GM23248 (cell line): ENCODE measurements at regions not wholly inside any gene's neighbourhood (a gene's known extent, or its start where the extent isn't known, plus 50 kb on each side); places are given as distances from the start of the nearest gene placed in this dataset.

Source experiments
- EZH2 ChIP-seq: fragments of 200-600 bp; sonication (generic); IDR thresholded peaks from 2 replicates; pipeline ENCODE4 v1.6.1; 2018; ENCODE audit warnings: antibody characterized with exemption, mild to moderate bottlenecking; ENCODE audit not compliant: insufficient read depth, poor library complexity, severe bottlenecking
- EZH2phosphoT487 ChIP-seq: fragments of 200-600 bp; sonication (generic); IDR thresholded peaks from 2 replicates; pipeline ENCODE4 v1.6.1; 2018; ENCODE audit warnings: antibody characterized with exemption, moderate library complexity, mild to moderate bottlenecking, low read depth; ENCODE audit not compliant: insufficient read depth

DNA sequence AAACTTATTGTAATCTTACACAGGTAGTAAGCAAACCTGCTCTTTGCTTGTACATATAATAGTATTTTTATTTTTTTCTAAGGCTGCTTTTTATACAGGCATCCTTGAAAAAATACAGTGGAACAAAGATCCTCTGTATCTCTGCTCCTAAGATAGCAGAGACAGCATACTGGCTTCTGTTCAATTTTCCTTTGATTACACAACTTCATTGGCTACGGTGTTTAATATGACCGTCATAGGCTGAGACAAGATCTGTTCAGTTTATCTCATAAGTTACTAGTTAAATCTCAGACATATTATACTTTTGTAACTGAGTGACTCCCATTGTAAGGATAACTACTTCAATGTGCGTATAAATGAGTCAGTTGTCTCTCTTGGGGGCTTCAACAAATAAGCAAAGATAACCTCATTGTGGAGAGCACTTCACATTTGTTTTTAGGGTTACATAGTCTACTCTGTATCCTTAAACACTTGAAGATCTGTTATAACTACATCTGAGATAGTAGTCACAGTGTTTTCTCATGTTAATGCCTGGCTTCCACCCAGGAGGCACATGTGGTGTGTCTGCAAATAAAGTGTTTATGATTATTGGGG, 166.1 kb downstream of the KDM5D start:
- TF ChIP-seq EZH2 (no peak), EZH2phosphoT487 (no peak)
